Medulla oblongata (tissue), 1 donor: ENCODE measurements at regions not wholly inside any gene's neighbourhood (a gene's known extent, or its start where the extent isn't known, plus 50 kb on each side); places are given as distances from the start of the nearest gene placed in this dataset.
"Not testable (repeated sequence)": the region's sequence is repeated elsewhere in the genome, so short reads cannot be mapped to it uniquely, and the experiment has no call there.

Experiments
- DNase-seq: peaks from one replicate; pipeline ENCODE4 v3.0.0-alpha.2; 2015; ENCODE audit errors: extremely low spot score

- DNase-seq = no peak
Measured at GRCh38 chr22:26970809-26971394, 313.5 kb downstream of the MIAT start.

GRCh38 chr22:26972286-26972685 is 314.9 kb downstream of the MIAT start:
- DNase-seq = no peak

GRCh38 chr22:26972915-26973314 is 315.5 kb downstream of the MIAT start:
- not testable (repeated sequence) for DNase-seq

- DNase-seq = no peak
Measured at GRCh38 chr22:26974034-26974433, 316.6 kb downstream of the MIAT start.

GRCh38 chr22:26974914-26975803 is 317.8 kb downstream of the MIAT start:
- no peak for DNase-seq

- DNase-seq = no peak
Measured at GRCh38 chr22:26975865-26976264, 318.5 kb downstream of the MIAT start.

GRCh38 chr22:26977741-26978376 is 320.5 kb downstream of the MIAT start:
- no peak for DNase-seq

- no peak for DNase-seq
Measured at GRCh38 chr22:26979294-26979693, 321.9 kb downstream of the MIAT start.

- no peak for DNase-seq
Measured at GRCh38 chr22:26981111-26981510, 323.7 kb downstream of the MIAT start.

- DNase-seq = no peak
Measured at GRCh38 chr22:26981541-26981940, 324.2 kb downstream of the MIAT start.

GRCh38 chr22:26983311-26983710 is 325.9 kb downstream of the MIAT start:
- no peak for DNase-seq

- DNase-seq = no peak
Measured at GRCh38 chr22:26985206-26985605, 327.8 kb downstream of the MIAT start.

- no peak for DNase-seq
Measured at GRCh38 chr22:26985931-26986782, 328.8 kb downstream of the MIAT start.

GRCh38 chr22:26986884-26987283 is 329.5 kb downstream of the MIAT start:
- DNase-seq = no peak

- DNase-seq = no peak
Measured at GRCh38 chr22:26990503-26991189, 333.3 kb downstream of the MIAT start.

GRCh38 chr22:26992556-26992955 is 335.2 kb downstream of the MIAT start:
- no peak for DNase-seq

GRCh38 chr22:26993886-26994285 is 336.5 kb downstream of the MIAT start:
- DNase-seq = no peak

GRCh38 chr22:26994801-26995200 is 337.4 kb downstream of the MIAT start:
- DNase-seq = no peak

- DNase-seq = no peak
Measured at GRCh38 chr22:26995235-26995634, 337.8 kb downstream of the MIAT start.

- no peak for DNase-seq
Measured at GRCh38 chr22:26996154-26996553, 338.8 kb downstream of the MIAT start.

- DNase-seq = no peak
Measured at GRCh38 chr22:26998129-26998528, 340.7 kb downstream of the MIAT start.
